ENCODE measurements at regions not wholly inside any gene's neighbourhood (a gene's known extent, or its start where the extent isn't known, plus 50 kb on each side); places are given as distances from the start of the nearest gene placed in this dataset.

GRCh38 chr5:89904442-89904841 is 505.1 kb downstream of the CETN3 start:
- no peak for DNase-seq

- no peak for DNase-seq
Observed at GRCh38 chr5:89901983-89902382, 507.6 kb downstream of the CETN3 start.

DNA sequence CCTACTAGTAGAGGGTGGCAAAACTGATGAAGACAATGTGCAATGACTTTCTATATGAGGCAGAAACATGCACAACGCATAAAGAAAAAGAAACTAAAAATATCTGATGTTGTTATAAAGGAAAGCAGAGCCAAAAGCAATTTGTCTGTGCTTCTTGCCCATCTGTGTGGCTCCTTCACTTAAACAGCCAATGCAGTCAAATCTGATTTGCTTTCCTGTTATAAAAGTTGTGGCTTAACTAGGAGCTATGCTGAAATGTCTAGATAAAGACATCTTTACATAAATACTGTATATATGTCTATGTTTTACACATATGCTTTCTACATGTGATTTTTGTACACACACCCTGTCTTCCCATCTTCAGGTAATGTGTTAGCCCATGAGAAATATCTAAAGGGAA is 508.2 kb downstream of the CETN3 start:
- no peak for DNase-seq

DNA sequence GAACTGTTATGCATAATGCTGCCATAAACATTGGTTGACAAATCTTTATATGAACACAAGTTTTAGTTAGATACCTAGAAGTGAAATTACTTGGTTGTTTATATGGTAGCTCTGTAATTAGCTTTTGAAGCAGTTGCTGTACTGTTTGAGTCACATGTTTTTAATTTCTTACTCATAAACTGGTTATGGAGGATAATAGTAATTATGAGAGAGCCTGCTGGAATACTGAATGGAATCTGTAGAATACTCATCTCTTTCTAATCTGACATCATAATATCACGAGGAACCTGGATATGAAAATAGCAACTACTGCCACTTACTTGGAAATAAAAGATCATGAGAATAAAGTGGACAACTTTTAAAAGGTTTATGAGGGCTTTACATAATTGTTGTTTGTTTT is 509.2 kb downstream of the CETN3 start:
- DNase-seq = no peak

GRCh38 chr5:89899559-89899958 is 510.0 kb downstream of the CETN3 start:
- no peak for DNase-seq

DNA sequence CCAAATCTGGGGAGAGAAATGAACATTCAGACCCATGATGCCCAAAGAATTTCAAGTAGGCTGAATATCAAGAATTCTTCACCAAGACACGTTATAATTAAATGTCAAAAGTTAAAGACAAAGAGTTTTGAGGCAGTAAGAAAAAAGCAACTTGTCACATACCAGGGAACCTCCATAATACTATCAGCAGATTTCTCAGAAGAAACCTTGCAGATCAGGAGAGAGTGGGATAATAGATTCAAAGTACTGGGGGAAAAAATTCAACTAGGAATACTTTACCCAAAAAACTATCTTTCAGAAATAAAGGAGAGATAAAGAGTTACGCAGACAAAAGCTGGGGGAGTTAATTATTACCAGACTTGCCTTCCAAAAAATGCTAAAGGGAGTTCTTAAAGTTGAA is 516.0 kb downstream of the CETN3 start:
- DNase-seq = no peak

DNA sequence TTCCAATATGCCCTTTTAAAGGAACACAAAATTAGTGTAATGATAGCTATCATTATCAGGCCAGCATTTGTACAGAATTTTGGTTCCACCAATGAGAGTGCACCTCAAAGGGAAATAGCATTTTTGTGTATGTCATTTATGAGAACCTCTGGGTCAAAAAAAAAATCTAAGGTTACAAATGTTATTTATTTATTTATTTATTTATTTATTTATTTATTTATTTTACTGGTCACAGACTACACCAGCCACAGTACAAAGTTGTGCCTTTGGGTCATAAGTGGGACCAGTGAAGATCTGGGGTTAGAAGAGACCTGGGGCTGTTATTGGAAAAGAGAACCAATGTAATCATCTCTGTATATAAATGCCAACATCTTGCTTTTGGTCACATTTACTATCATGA is 523.9 kb downstream of the CETN3 start:
- DNase-seq = no peak

- DNase-seq = no peak
Observed at GRCh38 chr5:89883967-89884366, 525.6 kb downstream of the CETN3 start.

DNA sequence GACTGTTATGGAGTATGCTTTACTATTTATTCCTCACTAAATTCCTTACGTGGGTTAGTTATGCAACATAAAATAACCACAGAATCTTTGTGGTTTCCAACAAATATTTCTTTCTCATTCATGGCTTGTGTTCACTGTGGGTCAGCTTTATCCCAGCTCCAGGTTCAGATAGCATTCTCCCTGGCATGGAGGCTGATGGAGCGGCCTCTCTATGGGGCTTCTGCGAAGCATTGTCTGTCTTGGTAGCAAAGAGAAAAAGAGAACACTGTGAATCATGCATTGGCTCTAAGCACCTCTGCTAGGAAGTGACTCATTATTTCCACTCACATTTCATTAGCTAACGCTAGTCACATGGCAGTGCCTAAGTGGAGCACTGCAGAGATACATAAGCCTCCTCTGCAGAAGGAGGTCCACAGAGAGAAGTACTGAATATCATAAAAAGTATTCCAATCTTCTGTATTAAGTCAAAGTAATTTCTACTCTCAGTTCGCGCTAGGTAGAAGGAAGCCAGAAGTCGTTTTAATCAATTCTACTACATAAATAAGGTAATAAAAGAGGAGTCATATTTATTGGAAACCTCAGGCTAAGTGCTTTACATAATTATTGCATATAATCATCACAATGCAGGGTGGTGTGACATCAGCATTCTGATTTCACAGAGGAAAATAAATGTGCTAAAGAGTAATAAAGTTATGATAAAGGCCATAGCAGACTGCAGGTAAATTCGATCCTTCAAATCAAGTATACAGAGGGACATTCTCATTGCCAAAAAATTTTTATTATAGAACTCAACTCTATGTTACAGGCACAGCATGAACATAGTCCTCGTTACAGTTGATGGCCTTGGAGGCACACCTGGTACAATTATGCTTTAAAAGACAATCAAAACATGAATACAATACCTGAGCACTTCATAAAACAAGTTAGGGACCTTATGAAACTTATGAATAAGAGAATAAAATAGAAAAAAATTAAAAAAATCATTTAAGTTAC is 531.1 kb downstream of the CETN3 start:
- DNase-seq = no peak

- DNase-seq = no peak
Observed at GRCh38 chr5:89871906-89872305, 537.6 kb downstream of the CETN3 start.

- no peak for DNase-seq
Observed at GRCh38 chr5:89869346-89869745, 540.2 kb downstream of the CETN3 start.

GRCh38 chr5:89866410-89866809 is 543.1 kb downstream of the CETN3 start:
- DNase-seq = no peak

GRCh38 chr5:89864941-89865340 is 544.6 kb downstream of the CETN3 start:
- no peak for DNase-seq

GRCh38 chr5:89857790-89858189 is 551.8 kb downstream of the CETN3 start:
- no peak for DNase-seq

DNA sequence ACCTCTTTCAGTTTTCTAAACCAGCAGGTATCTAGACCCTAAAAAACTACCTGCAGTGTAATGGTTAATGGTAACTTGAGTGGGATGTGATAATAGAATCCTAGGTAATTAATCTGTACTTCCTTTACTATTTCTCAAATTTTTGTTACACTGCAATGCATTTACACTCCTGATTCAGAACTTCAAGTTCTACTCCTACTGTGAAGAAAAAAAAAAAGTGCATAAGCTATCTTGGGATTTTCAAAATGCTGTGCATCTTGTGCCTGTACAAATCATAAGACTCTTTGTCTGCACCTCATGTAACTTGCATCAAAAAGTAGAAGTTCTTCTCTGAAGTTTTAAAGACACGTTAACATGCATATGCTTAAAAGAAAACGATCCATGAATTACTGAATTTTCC is 554.1 kb downstream of the CETN3 start:
- DNase-seq = no peak

GRCh38 chr5:89851911-89852310 is 557.6 kb downstream of the CETN3 start:
- no peak for DNase-seq

GRCh38 chr5:89850513-89850865 is 559.1 kb downstream of the CETN3 start:
- DNase-seq = no peak

DNA sequence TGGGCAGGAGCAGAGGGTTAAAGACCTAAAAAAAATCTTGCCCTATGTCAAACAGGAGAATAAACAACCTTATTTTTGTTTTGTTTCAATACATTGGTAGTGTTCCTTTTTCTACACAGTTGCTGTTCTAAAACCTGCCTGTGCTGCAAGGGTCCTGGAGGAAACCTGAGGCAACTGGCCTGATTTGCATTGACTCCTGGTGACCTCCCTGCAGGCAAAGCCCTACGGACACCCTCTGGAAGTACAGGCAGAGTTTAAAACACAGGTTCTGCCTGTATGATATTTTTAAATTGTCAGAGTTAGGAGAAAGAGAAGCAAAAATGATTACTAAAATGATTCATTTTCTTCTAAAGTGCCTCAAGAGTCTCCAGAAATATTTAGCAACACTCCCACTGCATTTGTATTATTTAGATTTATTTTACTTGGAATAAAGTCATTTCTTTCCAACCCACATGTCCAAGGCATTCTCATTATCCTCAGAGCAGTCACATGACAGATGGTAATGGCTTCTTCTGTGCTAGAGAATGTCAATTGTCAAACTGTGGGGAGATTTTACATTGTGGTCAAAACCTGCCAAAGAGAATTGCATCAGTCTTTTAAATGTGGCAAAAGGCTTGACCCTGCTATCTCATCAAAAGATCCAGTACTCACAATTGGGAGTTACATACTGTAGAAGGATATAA is 559.6 kb downstream of the CETN3 start:
- no peak for DNase-seq

- no peak for DNase-seq
Observed at GRCh38 chr5:89847743-89848142, 561.8 kb downstream of the CETN3 start.

- no peak for DNase-seq
Observed at GRCh38 chr5:89844548-89844947, 565.0 kb downstream of the CETN3 start.

GRCh38 chr5:89842531-89842930 is 567.0 kb downstream of the CETN3 start:
- DNase-seq = no peak

GRCh38 chr5:89840906-89841305 is 568.6 kb downstream of the CETN3 start:
- no peak for DNase-seq

- no peak for DNase-seq
Observed at GRCh38 chr5:89830691-89831090, 578.9 kb downstream of the CETN3 start.

DNA sequence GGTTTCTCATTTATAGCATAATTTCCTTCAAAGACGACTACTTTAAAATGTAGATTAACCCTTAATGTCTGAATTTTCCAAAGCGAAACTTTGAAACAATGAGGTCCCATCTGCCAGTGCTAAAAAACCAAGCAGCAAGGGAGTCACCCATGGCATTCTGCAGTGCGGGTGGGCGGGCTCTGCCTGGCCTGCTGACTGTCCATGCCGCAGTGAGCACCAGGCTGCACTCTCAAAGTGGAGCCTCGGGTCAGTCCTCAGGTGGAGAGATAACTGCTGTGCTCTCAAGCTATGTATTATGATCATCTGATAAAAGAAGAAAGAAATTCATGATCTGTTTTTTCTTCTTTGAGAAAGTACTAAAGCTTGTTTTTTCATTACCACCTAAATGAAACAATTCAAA is 581.6 kb downstream of the CETN3 start:
- DNase-seq = no peak

Measured in activated CD4-positive, alpha-beta T cell treated with anti-CD3 and anti-CD28 coated beads, Interleukin-2, Interleukin-6, amounts not matched to agents 100 ng/mL and 50 ng/mL, durations not matched to agents 16 hours and 8 hours (primary cell).